ENCODE measurements at regions not wholly inside any gene's neighbourhood (a gene's known extent, or its start where the extent isn't known, plus 50 kb on each side); places are given as distances from the start of the nearest gene placed in this dataset.

DNA sequence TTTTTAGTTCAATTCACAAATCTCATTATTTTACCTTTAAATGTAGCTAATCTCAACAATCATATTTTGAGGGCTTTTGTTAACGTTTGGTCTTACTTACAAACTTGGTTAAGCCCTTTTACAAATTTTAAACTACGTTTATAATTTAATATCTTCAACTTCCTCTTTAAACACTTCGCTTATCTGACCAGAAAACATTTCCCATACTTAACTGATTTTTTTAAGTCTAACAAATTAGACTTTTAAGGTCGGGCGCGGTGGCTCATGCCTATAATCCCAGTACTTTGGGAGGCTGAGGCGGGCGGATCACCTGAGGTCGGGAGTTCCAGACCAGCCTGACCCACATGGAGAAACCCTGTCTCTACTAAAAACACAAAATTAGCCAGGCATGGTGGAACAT is 300.9 kb downstream of the LMX1A start:
- Histone ChIP-seq H3K4me3 (no peak overlapping the region), H3K4me1 (no peaks in the 10 kb centered on the region), H3K36me3 (no peaks in the 10 kb centered on the region), H3K27me3 (no peaks in the 10 kb centered on the region), H3K27ac (no peak overlapping the region), H3K9me3 (no peaks in the 10 kb centered on the region)
- TF ChIP-seq POLR2A (IDR thresholded peaks at IDR 0.05): no peak
- TF ChIP-seq, protein P1, sequence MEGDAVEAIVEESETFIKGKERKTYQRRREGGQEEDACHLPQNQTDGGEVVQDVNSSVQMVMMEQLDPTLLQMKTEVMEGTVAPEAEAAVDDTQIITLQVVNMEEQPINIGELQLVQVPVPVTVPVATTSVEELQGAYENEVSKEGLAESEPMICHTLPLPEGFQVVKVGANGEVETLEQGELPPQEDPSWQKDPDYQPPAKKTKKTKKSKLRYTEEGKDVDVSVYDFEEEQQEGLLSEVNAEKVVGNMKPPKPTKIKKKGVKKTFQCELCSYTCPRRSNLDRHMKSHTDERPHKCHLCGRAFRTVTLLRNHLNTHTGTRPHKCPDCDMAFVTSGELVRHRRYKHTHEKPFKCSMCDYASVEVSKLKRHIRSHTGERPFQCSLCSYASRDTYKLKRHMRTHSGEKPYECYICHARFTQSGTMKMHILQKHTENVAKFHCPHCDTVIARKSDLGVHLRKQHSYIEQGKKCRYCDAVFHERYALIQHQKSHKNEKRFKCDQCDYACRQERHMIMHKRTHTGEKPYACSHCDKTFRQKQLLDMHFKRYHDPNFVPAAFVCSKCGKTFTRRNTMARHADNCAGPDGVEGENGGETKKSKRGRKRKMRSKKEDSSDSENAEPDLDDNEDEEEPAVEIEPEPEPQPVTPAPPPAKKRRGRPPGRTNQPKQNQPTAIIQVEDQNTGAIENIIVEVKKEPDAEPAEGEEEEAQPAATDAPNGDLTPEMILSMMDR (IDR thresholded peaks at IDR 0.05): no peak
- TF ChIP-seq POLR2AphosphoS5 (IDR thresholded peaks at IDR 0.05; ENCODE audit: insufficient read depth in 1 of 2, low read depth in 1 of 2): no peak
- no peak for DNase-seq (ENCODE audit: extremely low spot score in 2 of 2)
- intact Hi-C loops (cut with DNase I): no loop called here

DNA sequence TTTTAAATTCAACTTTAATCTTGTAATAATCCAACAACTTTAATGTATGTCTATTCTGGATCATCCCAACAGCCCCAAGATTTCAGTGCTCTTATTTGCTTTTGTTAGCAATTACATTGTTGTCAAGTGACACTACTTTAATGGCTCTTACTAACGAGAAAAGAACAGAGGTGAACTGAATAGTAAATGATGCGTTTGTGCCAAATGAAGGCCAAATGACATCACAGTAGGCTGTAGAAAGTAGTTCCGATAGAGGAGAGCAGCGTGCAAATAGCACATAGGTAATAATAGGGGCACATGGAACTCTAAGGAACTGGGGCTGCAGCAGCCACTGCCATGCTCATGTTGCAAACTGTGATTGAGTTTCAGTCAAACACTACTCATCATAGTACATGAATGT is 301.9 kb downstream of the LMX1A start:
- no peaks in the 10 kb centered on the region for H3K27me3 ChIP-seq
- no peaks in the 10 kb centered on the region for H3K4me1 ChIP-seq
- no peak for DNase-seq (ENCODE audit: extremely low spot score in 2 of 2)
- no peak overlapping the region for H3K4me3 ChIP-seq
- no peaks in the 10 kb centered on the region for H3K9me3 ChIP-seq
- no peak for TF ChIP-seq POLR2AphosphoS5 (IDR thresholded peaks at IDR 0.05; ENCODE audit: insufficient read depth in 1 of 2, low read depth in 1 of 2)
- TF ChIP-seq, protein P1 (IDR thresholded peaks at IDR 0.05): no peak
- no peak for TF ChIP-seq POLR2A (IDR thresholded peaks at IDR 0.05)
- intact Hi-C loops (cut with DNase I): no loop called here
- no peaks in the 10 kb centered on the region for H3K36me3 ChIP-seq
- no peak overlapping the region for H3K27ac ChIP-seq

DNA sequence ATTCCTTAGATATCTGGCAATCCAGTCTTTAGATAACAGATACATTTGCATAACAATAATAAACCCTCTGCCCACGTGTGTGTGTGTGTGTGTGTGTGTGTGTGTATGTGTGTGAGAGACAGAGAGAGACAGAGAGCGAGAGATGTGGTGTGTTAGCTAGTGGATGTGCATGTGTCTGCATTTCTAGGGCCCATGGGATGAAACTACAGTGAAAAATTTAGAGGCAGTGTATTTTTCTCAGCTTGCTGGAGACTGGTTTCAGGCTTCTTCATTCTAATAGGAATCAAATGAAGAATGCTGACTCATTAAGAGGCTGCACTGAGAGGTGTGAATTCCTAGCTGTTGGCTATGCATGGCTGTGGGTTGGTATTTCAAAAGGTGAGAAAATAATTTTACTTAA is 303.2 kb downstream of the LMX1A start:
- TF ChIP-seq POLR2AphosphoS5 (IDR thresholded peaks at IDR 0.05; ENCODE audit: insufficient read depth in 1 of 2, low read depth in 1 of 2) (no peak), POLR2A (IDR thresholded peaks at IDR 0.05) (no peak)
- TF ChIP-seq, protein P1 (IDR thresholded peaks at IDR 0.05): no peak
- no peak overlapping the region for H3K4me3 ChIP-seq
- intact Hi-C loops (cut with DNase I): no loop called here
- no peaks in the 10 kb centered on the region for H3K27me3 ChIP-seq
- no peak for DNase-seq (ENCODE audit: extremely low spot score in 2 of 2)
- no peaks in the 10 kb centered on the region for H3K9me3 ChIP-seq
- H3K27ac ChIP-seq: no peak overlapping the region
- no peaks in the 10 kb centered on the region for H3K4me1 ChIP-seq
- H3K36me3 ChIP-seq: no peaks in the 10 kb centered on the region

DNA sequence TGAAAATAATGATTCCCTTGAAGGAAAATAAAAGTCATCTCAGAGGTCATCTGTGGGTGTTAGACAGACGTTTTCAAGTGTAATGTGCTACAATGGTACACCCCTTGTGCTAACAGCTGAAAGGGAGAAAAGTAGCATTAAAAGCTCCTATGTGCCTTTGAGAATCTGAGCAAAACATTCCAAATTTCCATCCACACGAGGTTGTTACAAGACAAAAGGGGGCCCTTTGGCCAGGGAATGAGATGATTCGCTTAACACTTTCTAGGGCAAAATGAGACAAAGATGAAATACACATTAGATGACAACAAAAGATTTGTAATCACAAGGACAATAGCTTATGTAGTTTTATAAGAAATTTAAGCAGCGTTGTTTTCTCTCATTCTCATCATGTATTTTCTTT is 303.6 kb downstream of the LMX1A start:
- no peak for DNase-seq (ENCODE audit: extremely low spot score in 2 of 2)
- intact Hi-C loops (cut with DNase I): no loop called here
- H3K36me3 ChIP-seq: no peaks in the 10 kb centered on the region
- H3K27me3 ChIP-seq: no peaks in the 10 kb centered on the region
- H3K9me3 ChIP-seq: no peaks in the 10 kb centered on the region
- no peak overlapping the region for H3K27ac ChIP-seq
- H3K4me1 ChIP-seq: no peaks in the 10 kb centered on the region
- no peak overlapping the region for H3K4me3 ChIP-seq
- TF ChIP-seq, protein P1 (IDR thresholded peaks at IDR 0.05): no peak
- no peak for TF ChIP-seq POLR2AphosphoS5 (IDR thresholded peaks at IDR 0.05; ENCODE audit: insufficient read depth in 1 of 2, low read depth in 1 of 2)
- TF ChIP-seq POLR2A (IDR thresholded peaks at IDR 0.05): no peak

DNA sequence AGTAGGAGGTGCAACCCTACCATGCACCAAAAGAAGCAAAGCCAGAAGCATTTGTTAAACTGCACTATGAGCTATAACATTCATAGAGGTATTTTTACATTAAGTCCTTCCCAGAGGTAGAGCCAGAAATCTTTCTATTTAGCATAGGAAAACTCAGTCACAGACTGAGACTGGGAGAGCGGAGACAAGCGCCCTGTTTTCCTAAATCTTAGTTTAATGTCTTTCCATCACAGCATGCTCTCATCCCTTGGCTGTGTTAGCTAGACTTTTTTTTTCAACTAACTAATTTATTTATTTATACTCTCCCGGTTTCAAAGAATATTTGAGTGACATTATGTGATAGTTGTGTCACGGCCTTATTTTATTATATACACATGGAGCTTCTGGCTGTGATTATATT is 304.1 kb downstream of the LMX1A start:
- no peaks in the 10 kb centered on the region for H3K36me3 ChIP-seq
- no peaks in the 10 kb centered on the region for H3K9me3 ChIP-seq
- H3K27me3 ChIP-seq: no peaks in the 10 kb centered on the region
- intact Hi-C loops (cut with DNase I): no loop called here
- H3K4me3 ChIP-seq: no peak overlapping the region
- H3K4me1 ChIP-seq: no peaks in the 10 kb centered on the region
- DNase-seq (ENCODE audit: extremely low spot score in 2 of 2): no peak
- TF ChIP-seq, protein P1 (IDR thresholded peaks at IDR 0.05): no peak
- TF ChIP-seq POLR2A (IDR thresholded peaks at IDR 0.05): no peak
- no peak for TF ChIP-seq POLR2AphosphoS5 (IDR thresholded peaks at IDR 0.05; ENCODE audit: insufficient read depth in 1 of 2, low read depth in 1 of 2)
- no peak overlapping the region for H3K27ac ChIP-seq
